ENCODE measurements at regions not wholly inside any gene's neighbourhood (a gene's known extent, or its start where the extent isn't known, plus 50 kb on each side); places are given as distances from the start of the nearest gene placed in this dataset.

GRCh38 chr1:91160363-91161075, 138.7 kb upstream of the ZNF644 start:
- TF ChIP-seq, protein P1, sequence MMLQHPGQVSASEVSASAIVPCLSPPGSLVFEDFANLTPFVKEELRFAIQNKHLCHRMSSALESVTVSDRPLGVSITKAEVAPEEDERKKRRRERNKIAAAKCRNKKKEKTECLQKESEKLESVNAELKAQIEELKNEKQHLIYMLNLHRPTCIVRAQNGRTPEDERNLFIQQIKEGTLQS (IDR thresholded peaks at IDR 0.05), result no peak
- TF ChIP-seq GABPA (IDR thresholded peaks at IDR 0.05 in 1 of 2, conservative IDR thresholded peaks at IDR 0.05 in 1 of 2) (no peak), TAF1 (conservative IDR thresholded peaks at IDR 0.05) (no peak), HNF4G (IDR thresholded peaks at IDR 0.05) (no peak), HNF4A (conservative IDR thresholded peaks at IDR 0.05) (no peak), JUND (IDR thresholded peaks at IDR 0.05) (no peak), SP1 (IDR thresholded peaks at IDR 0.05) (no peak), MAX (IDR thresholded peaks at IDR 0.05) (no peak)
- TF ChIP-seq, protein P2, sequence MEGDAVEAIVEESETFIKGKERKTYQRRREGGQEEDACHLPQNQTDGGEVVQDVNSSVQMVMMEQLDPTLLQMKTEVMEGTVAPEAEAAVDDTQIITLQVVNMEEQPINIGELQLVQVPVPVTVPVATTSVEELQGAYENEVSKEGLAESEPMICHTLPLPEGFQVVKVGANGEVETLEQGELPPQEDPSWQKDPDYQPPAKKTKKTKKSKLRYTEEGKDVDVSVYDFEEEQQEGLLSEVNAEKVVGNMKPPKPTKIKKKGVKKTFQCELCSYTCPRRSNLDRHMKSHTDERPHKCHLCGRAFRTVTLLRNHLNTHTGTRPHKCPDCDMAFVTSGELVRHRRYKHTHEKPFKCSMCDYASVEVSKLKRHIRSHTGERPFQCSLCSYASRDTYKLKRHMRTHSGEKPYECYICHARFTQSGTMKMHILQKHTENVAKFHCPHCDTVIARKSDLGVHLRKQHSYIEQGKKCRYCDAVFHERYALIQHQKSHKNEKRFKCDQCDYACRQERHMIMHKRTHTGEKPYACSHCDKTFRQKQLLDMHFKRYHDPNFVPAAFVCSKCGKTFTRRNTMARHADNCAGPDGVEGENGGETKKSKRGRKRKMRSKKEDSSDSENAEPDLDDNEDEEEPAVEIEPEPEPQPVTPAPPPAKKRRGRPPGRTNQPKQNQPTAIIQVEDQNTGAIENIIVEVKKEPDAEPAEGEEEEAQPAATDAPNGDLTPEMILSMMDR (IDR thresholded peaks at IDR 0.05; ENCODE audit: low read depth, low read length, missing input control), result no peak
- no peak overlapping the region for H3K27ac ChIP-seq (ENCODE audit: low read depth in 1 of 2, low read length in 2 of 2)
- no peak overlapping the region for H3K4me3 ChIP-seq (ENCODE audit: low read depth in 1 of 3, low read length in 3 of 3)
- H3K9me3 ChIP-seq (ENCODE audit: control insufficient read depth in 4 of 4, low read length in 3 of 4), result no peaks in the 10 kb centered on the region
- peaks cover 0 to 5% (median 0%) of the 10 kb centered on the region in 4 donors for H3K4me1 ChIP-seq (ENCODE audit: control insufficient read depth in 4 of 4, insufficient read depth in 4 of 4, low read length in 3 of 4)
- WGBS, result 95% methylated on average over 14 of the region's 14 CpGs
- no peaks in the 10 kb centered on the region for H3K36me3 ChIP-seq (ENCODE audit: control insufficient read depth in 4 of 4, insufficient read depth in 3 of 4, low read depth in 1 of 4, low read length in 3 of 4)
- H3K27me3 ChIP-seq (ENCODE audit: control insufficient read depth in 4 of 4, insufficient read depth in 4 of 4, low read length in 3 of 4), result no peaks in the 10 kb centered on the region
- DNase-seq (ENCODE audit: low spot score), result no peak
- H3K9ac ChIP-seq (ENCODE audit: low read depth in 1 of 2, low read length in 2 of 2), result no peak overlapping the region

- Histone ChIP-seq H3K9me3 (ENCODE audit: control insufficient read depth in 4 of 4, low read length in 3 of 4) (no peaks in the 10 kb centered on the region), H3K36me3 (ENCODE audit: control insufficient read depth in 4 of 4, insufficient read depth in 3 of 4, low read depth in 1 of 4, low read length in 3 of 4) (no peaks in the 10 kb centered on the region), H3K27me3 (ENCODE audit: control insufficient read depth in 4 of 4, insufficient read depth in 4 of 4, low read length in 3 of 4) (no peaks in the 10 kb centered on the region), H3K4me1 (ENCODE audit: control insufficient read depth in 4 of 4, insufficient read depth in 4 of 4, low read length in 3 of 4) (no peaks in the 10 kb centered on the region), H3K27ac (ENCODE audit: low read depth in 1 of 2, low read length in 2 of 2) (no peak overlapping the region), H3K9ac (ENCODE audit: low read depth in 1 of 2, low read length in 2 of 2) (no peak overlapping the region), H3K4me3 (ENCODE audit: low read depth in 1 of 3, low read length in 3 of 3) (no peak overlapping the region)
- WGBS, result 93% methylated on average over 1 of the region's 1 CpG
- TF ChIP-seq JUND (IDR thresholded peaks at IDR 0.05) (no peak), YY1 (IDR thresholded peaks at IDR 0.05) (no peak), FOXA1 (IDR thresholded peaks at IDR 0.05) (no peak), FOXA2 (IDR thresholded peaks at IDR 0.05) (no peak)
- DNase-seq (ENCODE audit: low spot score), result no peak
Observed at GRCh38 chr1:91153341-91153740, 131.5 kb upstream of the ZNF644 start.

DNA sequence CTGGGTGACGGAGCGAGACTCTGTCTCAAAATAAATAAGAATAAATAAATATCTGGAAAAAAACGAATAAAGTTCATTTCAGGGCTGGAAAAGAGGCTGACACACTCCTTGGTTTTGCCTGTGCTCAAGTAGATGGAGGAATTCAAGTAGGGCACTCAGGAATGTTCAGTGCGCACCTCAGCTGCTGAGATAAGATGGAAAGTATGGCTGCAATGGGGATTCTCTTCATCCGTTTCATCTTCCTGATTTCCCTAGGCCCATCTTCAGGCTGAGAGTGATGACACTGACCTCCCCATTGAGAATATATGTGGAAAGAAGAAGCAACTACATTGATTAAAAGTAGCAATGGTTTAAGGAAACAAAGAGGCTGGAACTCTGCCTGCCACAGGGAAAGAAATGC, 130.5 kb upstream of the ZNF644 start:
- Histone ChIP-seq H3K9ac (ENCODE audit: low read depth in 1 of 2, low read length in 2 of 2) (no peak overlapping the region), H3K4me3 (ENCODE audit: low read depth in 1 of 3, low read length in 3 of 3) (no peak overlapping the region), H3K9me3 (ENCODE audit: control insufficient read depth in 4 of 4, low read length in 3 of 4) (no peaks in the 10 kb centered on the region), H3K27ac (ENCODE audit: low read depth in 1 of 2, low read length in 2 of 2) (no peak overlapping the region), H3K36me3 (ENCODE audit: control insufficient read depth in 4 of 4, insufficient read depth in 3 of 4, low read depth in 1 of 4, low read length in 3 of 4) (no peaks in the 10 kb centered on the region), H3K4me1 (ENCODE audit: control insufficient read depth in 4 of 4, insufficient read depth in 4 of 4, low read length in 3 of 4) (no peaks in the 10 kb centered on the region), H3K27me3 (ENCODE audit: control insufficient read depth in 4 of 4, insufficient read depth in 4 of 4, low read length in 3 of 4) (no peaks in the 10 kb centered on the region)
- 91% methylated on average over 5 of the region's 5 CpGs for WGBS
- DNase-seq (ENCODE audit: low spot score), result no peak
- TF ChIP-seq, protein P2 (IDR thresholded peaks at IDR 0.05; ENCODE audit: low read depth, low read length, missing input control), result no peak
- no peak for TF ChIP-seq EGR1 (IDR thresholded peaks at IDR 0.05; ENCODE audit: low read depth in 2 of 2)
- TF ChIP-seq SP1 (IDR thresholded peaks at IDR 0.05), result no peak
- TF ChIP-seq GABPA (IDR thresholded peaks at IDR 0.05 in 1 of 2, conservative IDR thresholded peaks at IDR 0.05 in 1 of 2), result no peak
- no peak for TF ChIP-seq JUND (IDR thresholded peaks at IDR 0.05)
- no peak for TF ChIP-seq RXRA (IDR thresholded peaks at IDR 0.05)
- TF ChIP-seq TAF1 (conservative IDR thresholded peaks at IDR 0.05), result no peak

Data from liver (tissue), 8 donors.